HEK293T (cell line): ENCODE measurements at regions not wholly inside any gene's neighbourhood (a gene's known extent, or its start where the extent isn't known, plus 50 kb on each side); places are given as distances from the start of the nearest gene placed in this dataset.

ENCODE experiments used
- BHLHE40 ChIP-seq: fragments of 450-650 bp; IDR thresholded peaks from 2 replicates; pipeline ENCODE4 v1.6.1; 2016; ENCODE audit warnings: mild to moderate bottlenecking, moderate library complexity, borderline replicate concordance
- FOXM1 ChIP-seq: fragments of 450-650 bp; IDR thresholded peaks from 2 replicates; pipeline ENCODE4 v1.6.1; 2017; ENCODE audit warnings: mild to moderate bottlenecking, borderline replicate concordance
- HDGF ChIP-seq: fragments of 450-650 bp; IDR thresholded peaks from 2 replicates; pipeline ENCODE4 v1.6.1; 2017; ENCODE audit warnings: antibody characterized with exemption, borderline replicate concordance
- L3MBTL2 ChIP-seq: fragments of 450-650 bp; conservative IDR thresholded peaks from 2 replicates; pipeline ENCODE4 v1.6.1; 2016; ENCODE audit warnings: mild to moderate bottlenecking
- SP1 ChIP-seq: fragments of 450-650 bp; IDR thresholded peaks from 2 replicates; pipeline ENCODE4 v1.6.1; 2017

DNA sequence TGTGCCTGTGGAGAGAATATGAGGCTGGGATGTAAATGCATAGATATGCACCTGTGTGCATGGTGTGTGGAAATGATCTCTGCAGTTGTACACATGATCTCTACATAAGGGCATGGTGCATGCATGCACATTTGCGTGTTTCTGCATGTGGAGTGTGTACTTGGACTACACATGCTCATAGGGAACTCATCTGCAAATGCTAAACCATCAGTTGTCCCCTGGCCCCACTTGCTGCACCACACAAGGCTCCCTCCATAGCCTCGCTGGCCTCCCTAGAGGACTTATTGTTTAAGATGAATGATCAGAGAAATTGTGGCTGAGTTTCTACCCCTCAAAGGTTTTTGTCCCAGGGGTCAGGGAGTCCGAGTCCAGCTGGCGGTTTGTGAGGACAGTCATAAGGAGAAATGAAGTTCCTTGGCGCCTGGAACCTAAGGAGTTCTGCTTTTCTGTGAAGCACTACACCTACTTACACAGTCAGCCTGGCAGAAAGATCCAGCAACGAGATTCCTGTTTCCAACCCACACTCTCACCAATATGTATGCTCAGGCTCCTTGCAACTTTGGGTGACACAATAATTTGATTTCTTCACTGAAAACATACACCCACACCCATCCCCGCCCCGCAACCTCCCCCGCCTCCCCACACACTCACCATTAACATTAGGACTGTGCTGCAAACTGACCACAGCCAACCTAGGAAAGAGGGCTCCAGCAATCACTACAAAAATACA lies 79.9 kb upstream of the CPEB4 start:
- TF ChIP-seq L3MBTL2 (no peak), FOXM1 (no peak), BHLHE40 (no peak), HDGF (no peak), SP1 (no peak)
